Mucosa of descending colon (tissue), 3 donors: ENCODE measurements at regions not wholly inside any gene's neighbourhood (a gene's known extent, or its start where the extent isn't known, plus 50 kb on each side); places are given as distances from the start of the nearest gene placed in this dataset.

Experiments
- ATAC-seq: fragments of 200-7000 bp; cut with Tn5 transposase; one replicate; pipeline ENCODE4 v1.9.1; 2020; ENCODE audit warnings: mild to moderate bottlenecking, moderate library complexity
- DNase-seq, 3 donors: peaks; one replicate each; pipeline ENCODE4 v3.0.0-alpha.2; 2020
- H3K36me3 ChIP-seq: fragments of 200-600 bp; one replicate; pipeline ENCODE4 v1.8.0; 2021; ENCODE audit warnings: low read depth, mild to moderate bottlenecking
- H3K4me1 ChIP-seq: fragments of 200-600 bp; one replicate; pipeline ENCODE4 v1.8.0; 2021; ENCODE audit warnings: low read depth, mild to moderate bottlenecking
- H3K4me3 ChIP-seq: fragments of 200-600 bp; one replicate; pipeline ENCODE4 v1.8.0; 2021; ENCODE audit warnings: mild to moderate bottlenecking
- H3K9me3 ChIP-seq: fragments of 200-600 bp; one replicate; pipeline ENCODE4 v1.8.0; 2021; ENCODE audit warnings: mild to moderate bottlenecking
- CTCF ChIP-seq: fragments of 200-600 bp; IDR thresholded peaks from one replicate; pipeline ENCODE4 v1.8.0; 2022; ENCODE audit warnings: antibody characterized with exemption, mild to moderate bottlenecking
- intact Hi-C, 2 donors: fragments of 100-400 bp; cut with DNase I in 1 of 2; cut with micrococcal nuclease in 1 of 2; formaldehyde crosslinking; loops; one replicate each; pipeline versions ENCODE4 v1.11.0 to v1.11.1; 2022; cut with DNase I, micrococcal nuclease
- donor health status: DM: no; HTN: no; CAD: no; lungs with moderate emphysema.
- donor health status: DM: no; HTN: no; CAD: no.
- donor health status: DM: no; HTN: yes; CAD: no.

GRCh38 chr14:98227000-98227726 lies 1044.8 kb downstream of the BCL11B start:
- Histone ChIP-seq H3K36me3 (no peaks in the 10 kb centered on the region), H3K4me1 (no peaks in the 10 kb centered on the region), H3K9me3 (no peaks in the 10 kb centered on the region), H3K4me3 (no peak overlapping the region)
- TF ChIP-seq CTCF: no peak
- no peak for DNase-seq
- intact Hi-C loops: no loop called here
- no peak for ATAC-seq

GRCh38 chr14:98227727-98228111 lies 1044.3 kb downstream of the BCL11B start:
- Histone ChIP-seq H3K4me1 (no peaks in the 10 kb centered on the region), H3K9me3 (no peaks in the 10 kb centered on the region), H3K36me3 (no peaks in the 10 kb centered on the region), H3K4me3 (no peak overlapping the region)
- DNase-seq: no peak
- intact Hi-C loops: no loop called here
- TF ChIP-seq CTCF: no peak
- ATAC-seq: no peak

- Histone ChIP-seq H3K9me3 (no peaks in the 10 kb centered on the region), H3K4me1 (no peaks in the 10 kb centered on the region), H3K4me3 (no peak overlapping the region), H3K36me3 (no peaks in the 10 kb centered on the region)
- intact Hi-C loops: no loop called here
- ATAC-seq: no peak
- DNase-seq: no peak
- no peak for TF ChIP-seq CTCF
Observed at GRCh38 chr14:98229656-98230366, 1042.2 kb downstream of the BCL11B start.

- DNase-seq (no peak), ATAC-seq (no peak)
- Histone ChIP-seq H3K36me3 (no peaks in the 10 kb centered on the region), H3K9me3 (no peaks in the 10 kb centered on the region), H3K4me3 (no peak overlapping the region), H3K4me1 (no peaks in the 10 kb centered on the region)
- TF ChIP-seq CTCF: no peak
- intact Hi-C loops: no loop called here
Observed at GRCh38 chr14:98230411-98230810, 1041.6 kb downstream of the BCL11B start.

- Histone ChIP-seq H3K4me3 (no peak overlapping the region), H3K4me1 (no peaks in the 10 kb centered on the region), H3K36me3 (no peaks in the 10 kb centered on the region), H3K9me3 (no peaks in the 10 kb centered on the region)
- ATAC-seq (no peak), DNase-seq (no peak)
- intact Hi-C loops: no loop called here
- no peak for TF ChIP-seq CTCF
Observed at GRCh38 chr14:98231210-98231609, 1040.8 kb downstream of the BCL11B start.
